H1 (cell line): ENCODE measurements at regions not wholly inside any gene's neighbourhood (a gene's known extent, or its start where the extent isn't known, plus 50 kb on each side); places are given as distances from the start of the nearest gene placed in this dataset.

Source experiments
- CTCF ChIA-PET: fragments of 300-600 bp; sonication (Branson Sonifier 250); formaldehyde crosslinking; loops from one replicate; lab custom pipeline; 2021; ENCODE audit not compliant: partially characterized antibody; lab: Charles Lee
- POLR2A ChIA-PET: fragments of 300-600 bp; sonication (Branson Sonifier 250); formaldehyde crosslinking; loops from one replicate; lab custom pipeline; 2021; ENCODE audit warnings: inconsistent platforms; ENCODE audit not compliant: partially characterized antibody; lab: Charles Lee
- DNase-seq, 2 experiments: peaks; one replicate each; pipeline versions ENCODE4 v3.0.0 to v3.0.0-alpha.2; 2010 to 2022; ENCODE audit warnings: low spot score in 2 of 2, low read depth in 1 of 2, mixed read lengths in 1 of 2
- FAIRE-seq: peaks from 2 replicates; lab custom pipeline; 2011; peaks lifted over from hg19 to GRCh38; lab: Jason Lieb, UNC
- H2AFZ ChIP-seq: 2 replicates; pipeline ENCODE4 v1.8.1; 2012; ENCODE audit warnings: low read length, inconsistent platforms
- H2AK5ac ChIP-seq: 2 replicates; pipeline ENCODE4 v1.6.1; 2013; ENCODE audit warnings: low read depth, low read length
- H2BK120ac ChIP-seq: replicated peaks from 2 replicates; pipeline ENCODE3; 2013; ENCODE audit warnings: low read depth, low read length, inconsistent platforms
- H2BK12ac ChIP-seq: 2 replicates; pipeline ENCODE4 v1.6.1; 2013; ENCODE audit warnings: low read depth, low read length
- H2BK15ac ChIP-seq: 2 replicates; pipeline ENCODE4 v1.6.1; 2013; ENCODE audit warnings: low read length
- H2BK20ac ChIP-seq: 2 replicates; pipeline ENCODE4 v1.6.1; 2013; ENCODE audit warnings: low read length
- H2BK5ac ChIP-seq: 2 replicates; pipeline ENCODE4 v1.6.1; 2013; ENCODE audit warnings: low read depth, low read length
- H3K14ac ChIP-seq: 2 replicates; pipeline ENCODE4 v1.6.1; 2013; ENCODE audit warnings: inconsistent platforms; ENCODE audit not compliant: insufficient read length
- H3K18ac ChIP-seq: 2 replicates; pipeline ENCODE4 v1.6.1; 2013; ENCODE audit warnings: low read length; ENCODE audit errors: extremely low read depth
- H3K23ac ChIP-seq: 2 replicates; pipeline ENCODE4 v1.6.1; 2013; ENCODE audit warnings: inconsistent platforms; ENCODE audit not compliant: insufficient read length
- H3K23me2 ChIP-seq: 2 replicates; pipeline ENCODE4 v1.6.1; 2013; ENCODE audit warnings: low read depth, low read length
- H3K27ac ChIP-seq: 2 replicates; pipeline ENCODE4 v1.6.1; 2011; ENCODE audit warnings: low read depth, low read length, inconsistent platforms
- H3K27me3 ChIP-seq, 4 experiments: replicated peaks in 1 of 4; 1 replicate in 1 of 4; 2 replicates in 3 of 4; pipeline versions ENCODE4 v1.6.1 to v1.8.1; 2011 to 2013; ENCODE audit warnings: low read length in 3 of 4, mild to moderate bottlenecking in 3 of 4, inconsistent platforms in 2 of 4, mixed read lengths in 2 of 4, moderate library complexity in 1 of 4; ENCODE audit not compliant: control insufficient read depth in 3 of 4, insufficient read depth in 3 of 4; ENCODE audit errors: extremely low read depth in 1 of 4
- H3K36me3 ChIP-seq, 4 experiments: 2 replicates each; pipeline versions ENCODE4 v1.6.1 to v1.8.1; 2011 to 2013; ENCODE audit warnings: mild to moderate bottlenecking in 4 of 4, low read length in 3 of 4, moderate library complexity in 2 of 4, control low read depth in 1 of 4, inconsistent platforms in 1 of 4; ENCODE audit not compliant: insufficient read depth in 4 of 4, control insufficient read depth in 2 of 4
- H3K4ac ChIP-seq: replicated peaks from 2 replicates; pipeline ENCODE3; 2013; ENCODE audit warnings: low read length, low read depth, mixed read lengths, inconsistent platforms; ENCODE audit not compliant: insufficient read length
- H3K4me1 ChIP-seq, 4 experiments: replicated peaks in 1 of 4; 1 replicate in 1 of 4; 2 replicates in 3 of 4; pipeline versions ENCODE4 v1.6.1 to v1.8.1; 2011 to 2013; ENCODE audit warnings: low read length in 3 of 4, inconsistent platforms in 2 of 4, mixed read lengths in 1 of 4; ENCODE audit not compliant: insufficient read depth in 4 of 4, control insufficient read depth in 3 of 4
- H3K4me2 ChIP-seq, 2 experiments: 2 replicates each; pipeline versions ENCODE4 v1.6.1 to v1.8.1; 2011 to 2013; ENCODE audit warnings: low read depth in 2 of 2, low read length in 2 of 2, control low read depth in 1 of 2, inconsistent platforms in 1 of 2, mild to moderate bottlenecking in 1 of 2; ENCODE audit not compliant: insufficient read depth in 1 of 2
- H3K4me3 ChIP-seq, 4 experiments: fragments of 200-600, 300-600 bp in 1 of 4; sonication (generic), shearing (Covaris generic), sonication (Bioruptor Twin) in 1 of 4; 2 replicates each; pipeline versions ENCODE4 v1.5.1 to v1.8.1; 2011 to 2016; ENCODE audit warnings: low read length in 4 of 4, low read depth in 3 of 4, control low read depth in 2 of 4, inconsistent platforms in 2 of 4, mild to moderate bottlenecking in 2 of 4, mixed read lengths in 1 of 4, moderate library complexity in 1 of 4; ENCODE audit not compliant: insufficient read depth in 2 of 4; ENCODE audit errors: extremely low read depth in 1 of 4
- H3K56ac ChIP-seq: replicated peaks from 2 replicates; pipeline ENCODE3; 2013; ENCODE audit warnings: low read depth, mild to moderate bottlenecking, mixed read lengths, low read length, inconsistent platforms; ENCODE audit not compliant: insufficient read length
- H3K79me1 ChIP-seq: 2 replicates; pipeline ENCODE4 v1.6.1; 2013; ENCODE audit warnings: low read depth, low read length, control low read depth
- H3K79me2 ChIP-seq, 2 experiments: 2 replicates each; pipeline versions ENCODE4 v1.6.1 to v1.8.1; 2012 to 2013; ENCODE audit warnings: low read length in 2 of 2, mild to moderate bottlenecking in 2 of 2, inconsistent platforms in 1 of 2; ENCODE audit not compliant: insufficient read depth in 2 of 2, control insufficient read depth in 1 of 2
- H3K9ac ChIP-seq, 4 experiments: replicated peaks in 1 of 4; 1 replicate in 1 of 4; 2 replicates in 3 of 4; pipeline versions ENCODE4 v1.6.1 to v1.8.1; 2011 to 2013; ENCODE audit warnings: low read depth in 3 of 4, low read length in 3 of 4, control low read depth in 2 of 4, mild to moderate bottlenecking in 2 of 4, moderate library complexity in 2 of 4, inconsistent platforms in 1 of 4; ENCODE audit errors: extremely low read depth in 1 of 4
- H3K9me3 ChIP-seq, 2 experiments: 2 replicates each; pipeline versions ENCODE4 v1.6.1 to v1.8.1; 2012 to 2013; ENCODE audit warnings: mild to moderate bottlenecking in 2 of 2, moderate library complexity in 2 of 2, control low read depth in 1 of 2, inconsistent platforms in 1 of 2, low read depth in 1 of 2, low read length in 1 of 2, mixed read lengths in 1 of 2; ENCODE audit not compliant: insufficient read depth in 2 of 2
- H4K20me1 ChIP-seq, 2 experiments: replicated peaks in 1 of 2; 2 replicates each; pipeline versions ENCODE3 to v1.8.1; 2011 to 2013; ENCODE audit warnings: inconsistent platforms in 2 of 2, low read length in 2 of 2, mild to moderate bottlenecking in 1 of 2; ENCODE audit not compliant: insufficient read depth in 2 of 2, control insufficient read depth in 1 of 2
- H4K5ac ChIP-seq: 2 replicates; pipeline ENCODE4 v1.6.1; 2013; ENCODE audit warnings: low read length, low read depth, mixed read lengths, inconsistent platforms; ENCODE audit not compliant: insufficient read length
- H4K8ac ChIP-seq: 2 replicates; pipeline ENCODE4 v1.8.0; 2013; ENCODE audit warnings: mild to moderate bottlenecking, moderate library complexity, low read length, inconsistent platforms; ENCODE audit not compliant: insufficient read depth; ENCODE audit errors: extremely low read depth
- H4K91ac ChIP-seq: replicated peaks from 2 replicates; pipeline ENCODE3; 2013; ENCODE audit warnings: low read length, mixed read lengths, inconsistent platforms; ENCODE audit not compliant: insufficient read length
- BCL11A ChIP-seq, 2 experiments: IDR thresholded peaks; one replicate each; pipeline ENCODE4 v1.6.1; 2011; ENCODE audit warnings: low read depth in 2 of 2, low read length in 2 of 2, mild to moderate bottlenecking in 2 of 2
- BRCA1 ChIP-seq: IDR thresholded peaks from 2 replicates; pipeline ENCODE4 v1.6.1; 2012; ENCODE audit warnings: low read depth, low read length, improper control_type of control experiment
- EZH2 ChIP-seq: fragments of 200-600 bp; sonication (generic); IDR thresholded peaks from 2 replicates; pipeline ENCODE4 v1.7.1; 2012; ENCODE audit warnings: low read depth, mild to moderate bottlenecking, moderate library complexity, low read length, inconsistent platforms; ENCODE audit not compliant: severe bottlenecking
- GABPA ChIP-seq: IDR thresholded peaks from 2 replicates; pipeline ENCODE4 v1.6.1; 2011; ENCODE audit warnings: mild to moderate bottlenecking, low read length, moderate library complexity, borderline replicate concordance; ENCODE audit not compliant: insufficient read depth
- HDAC6 ChIP-seq: IDR thresholded peaks from one replicate; pipeline ENCODE4 v1.7.1; 2012; ENCODE audit warnings: low read depth, mild to moderate bottlenecking, inconsistent platforms, low read length, moderate library complexity
- JUND ChIP-seq: IDR thresholded peaks from 2 replicates; pipeline ENCODE4 v1.6.1; 2011; ENCODE audit warnings: mild to moderate bottlenecking, improper control_type of control experiment, low read length
- RXRA ChIP-seq: IDR thresholded peaks from 2 replicates; pipeline ENCODE4 v1.6.1; 2011; ENCODE audit warnings: low read depth, mild to moderate bottlenecking, low read length, moderate library complexity; ENCODE audit not compliant: insufficient read depth
- SIN3A ChIP-seq, 2 experiments: IDR thresholded peaks in 1 of 2; conservative IDR thresholded peaks in 1 of 2; 2 replicates each; pipeline ENCODE4 v1.6.1; 2011 to 2012; ENCODE audit warnings: low read length in 2 of 2, improper control_type of control experiment in 1 of 2, low read depth in 1 of 2, mild to moderate bottlenecking in 1 of 2
- SRF ChIP-seq: IDR thresholded peaks from 2 replicates; pipeline ENCODE4 v1.6.1; 2011; ENCODE audit warnings: mild to moderate bottlenecking, low read depth, low read length, moderate library complexity
- TAF1 ChIP-seq: IDR thresholded peaks from 2 replicates; pipeline ENCODE4 v1.6.1; 2011; ENCODE audit warnings: mild to moderate bottlenecking, low read depth, low read length
- USF2 ChIP-seq: IDR thresholded peaks from 2 replicates; pipeline ENCODE4 v1.6.1; 2011; ENCODE audit warnings: low read length, improper control_type of control experiment
- whole genome bisulfite sequencing, 2 experiments: shearing (Covaris generic) in 1 of 2; methylation state at CpG; one replicate each; pipeline versions ENCODE4 v1.1.6 to v1.1.7; 2013 to 2015; ENCODE audit warnings: low lambda C conversion rate in 2 of 2, mixed read lengths in 2 of 2, inconsistent platforms in 1 of 2, low coverage in 1 of 2, missing lambda C conversion rate in 1 of 2; ENCODE audit not compliant: insufficient replicate concordance in 2 of 2, insufficient coverage in 1 of 2, insufficient read length in 1 of 2; ENCODE audit errors: extremely low coverage in 1 of 2, missing lambda C conversion rate in 1 of 2; 5-methylcytosine and 5-hydroxymethylcytosine counted together
- TF ChIP-seq, protein P1 (sequence below): IDR thresholded peaks from 2 replicates; pipeline ENCODE4 v1.6.1; 2012; ENCODE audit warnings: inconsistent platforms

DNA sequence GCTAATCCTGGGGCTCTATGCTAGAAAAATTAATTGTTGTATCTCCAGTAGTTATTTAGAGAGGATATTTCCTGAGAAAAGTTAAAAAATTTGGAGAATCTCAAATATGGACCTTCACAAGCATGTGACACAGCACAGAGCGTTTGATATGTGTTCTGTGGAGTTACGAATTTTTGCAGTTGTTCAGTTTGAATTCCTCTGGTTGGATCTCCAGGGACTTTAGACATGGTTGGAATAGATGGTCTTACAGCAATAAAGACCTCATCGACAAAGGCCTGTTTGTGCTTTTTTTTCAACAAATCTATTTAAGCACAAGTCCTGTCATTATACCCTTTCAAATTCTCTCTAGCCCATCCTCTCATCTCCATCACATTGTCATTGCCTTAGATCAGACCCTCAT lies 138.0 kb downstream of the TES start:
- Histone ChIP-seq H3K4ac (no peak overlapping the region), H3K23ac (no peak overlapping the region), H3K4me2 (no peak overlapping the region), H3K27me3 (no peaks in the 10 kb centered on the region), H2BK5ac (no peak overlapping the region), H3K27ac (no peak overlapping the region), H2BK20ac (no peak overlapping the region), H3K36me3 (no peaks in the 10 kb centered on the region), H3K23me2 (no peaks in the 10 kb centered on the region), H4K8ac (no peak overlapping the region), H2BK120ac (no peak overlapping the region), H3K56ac (no peak overlapping the region), H3K79me1 (no peaks in the 10 kb centered on the region), H2BK15ac (no peak overlapping the region), H2AK5ac (no peak overlapping the region), H2BK12ac (no peak overlapping the region), H3K9me3 (no peaks in the 10 kb centered on the region), H3K4me3 (no peak overlapping the region), H3K18ac (no peak overlapping the region), H3K4me1 (no peaks in the 10 kb centered on the region), H2AFZ (no peak overlapping the region), H4K91ac (no peak overlapping the region), H3K9ac (no peak overlapping the region), H4K5ac (no peak overlapping the region), H3K79me2 (no peaks in the 10 kb centered on the region), H3K14ac (no peak overlapping the region), H4K20me1 (no peaks in the 10 kb centered on the region)
- DNase-seq, result no peak
- ChIA-PET POLR2A (no interaction called here), CTCF (no interaction called here)
- 72% methylated on average over 3 of the region's 3 CpGs; no CpG with 5 or more reads in 1 of the 2 experiments for WGBS, 2 experiments
- TF ChIP-seq TAF1 (no peak), JUND (no peak), USF2 (no peak), EZH2 (no peak), GABPA (no peak), SRF (no peak), HDAC6 (no peak), BCL11A (IDR thresholded peaks at IDR 0.05; ENCODE audit: low read depth in 2 of 2, low read length in 2 of 2) (no peak), BRCA1 (no peak), RXRA (no peak), SIN3A (conservative IDR thresholded peaks at IDR 0.05 in 1 of 2, IDR thresholded peaks at IDR 0.05 in 1 of 2; ENCODE audit: low read depth in 1 of 2, low read length in 2 of 2) (no peak)
- TF ChIP-seq, protein P1, sequence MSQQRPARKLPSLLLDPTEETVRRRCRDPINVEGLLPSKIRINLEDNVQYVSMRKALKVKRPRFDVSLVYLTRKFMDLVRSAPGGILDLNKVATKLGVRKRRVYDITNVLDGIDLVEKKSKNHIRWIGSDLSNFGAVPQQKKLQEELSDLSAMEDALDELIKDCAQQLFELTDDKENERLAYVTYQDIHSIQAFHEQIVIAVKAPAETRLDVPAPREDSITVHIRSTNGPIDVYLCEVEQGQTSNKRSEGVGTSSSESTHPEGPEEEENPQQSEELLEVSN, result no peak
- FAIRE-seq, result no peak
